Mammary epithelial cell (primary cell): ENCODE measurements at regions not wholly inside any gene's neighbourhood (a gene's known extent, or its start where the extent isn't known, plus 50 kb on each side); places are given as distances from the start of the nearest gene placed in this dataset.

Source experiments
- EZH2 ChIP-seq: IDR thresholded peaks from 2 replicates; pipeline ENCODE4 v1.6.1; 2012; ENCODE audit warnings: low read length, inconsistent platforms, borderline replicate concordance
- TF ChIP-seq, protein P1 (sequence below), 2 donors: IDR thresholded peaks in 1 of 2; conservative IDR thresholded peaks in 1 of 2; 2 replicates each; pipeline ENCODE4 v1.5.1; 2011 to 2012; ENCODE audit warnings: inconsistent platforms in 2 of 2, low read length in 2 of 2, mild to moderate bottlenecking in 2 of 2, control low read depth in 1 of 2, low read depth in 1 of 2; ENCODE audit not compliant: insufficient read depth in 1 of 2; ENCODE audit errors: extremely low read depth in 1 of 2

DNA sequence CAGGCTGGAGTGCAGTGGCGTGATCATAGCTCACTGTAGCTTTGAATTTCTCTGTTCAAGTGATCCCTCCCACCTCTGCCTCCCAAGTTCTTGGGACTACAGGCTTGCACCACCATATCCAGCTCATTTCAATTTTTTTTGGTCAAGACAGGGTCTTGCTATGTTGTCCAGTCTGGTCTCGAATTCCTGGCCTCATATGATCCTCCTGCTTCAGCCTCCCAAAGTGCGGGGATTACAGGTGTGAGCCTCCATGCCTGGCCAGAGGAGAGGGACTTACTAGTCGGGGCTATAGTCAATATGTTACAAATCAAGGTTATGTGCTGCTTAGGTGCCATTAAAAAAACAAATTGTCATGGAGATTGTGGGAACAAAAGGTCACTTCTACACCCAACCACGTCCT, 105.3 kb upstream of the GALNT17 start:
- TF ChIP-seq, protein P1, sequence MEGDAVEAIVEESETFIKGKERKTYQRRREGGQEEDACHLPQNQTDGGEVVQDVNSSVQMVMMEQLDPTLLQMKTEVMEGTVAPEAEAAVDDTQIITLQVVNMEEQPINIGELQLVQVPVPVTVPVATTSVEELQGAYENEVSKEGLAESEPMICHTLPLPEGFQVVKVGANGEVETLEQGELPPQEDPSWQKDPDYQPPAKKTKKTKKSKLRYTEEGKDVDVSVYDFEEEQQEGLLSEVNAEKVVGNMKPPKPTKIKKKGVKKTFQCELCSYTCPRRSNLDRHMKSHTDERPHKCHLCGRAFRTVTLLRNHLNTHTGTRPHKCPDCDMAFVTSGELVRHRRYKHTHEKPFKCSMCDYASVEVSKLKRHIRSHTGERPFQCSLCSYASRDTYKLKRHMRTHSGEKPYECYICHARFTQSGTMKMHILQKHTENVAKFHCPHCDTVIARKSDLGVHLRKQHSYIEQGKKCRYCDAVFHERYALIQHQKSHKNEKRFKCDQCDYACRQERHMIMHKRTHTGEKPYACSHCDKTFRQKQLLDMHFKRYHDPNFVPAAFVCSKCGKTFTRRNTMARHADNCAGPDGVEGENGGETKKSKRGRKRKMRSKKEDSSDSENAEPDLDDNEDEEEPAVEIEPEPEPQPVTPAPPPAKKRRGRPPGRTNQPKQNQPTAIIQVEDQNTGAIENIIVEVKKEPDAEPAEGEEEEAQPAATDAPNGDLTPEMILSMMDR (conservative IDR thresholded peaks at IDR 0.05 in 1 of 2, IDR thresholded peaks at IDR 0.05 in 1 of 2; ENCODE audit: extremely low read depth in 1 of 2, insufficient read depth in 1 of 2, low read depth in 1 of 2, low read length in 2 of 2) = no peak
- no peak for TF ChIP-seq EZH2
